Sigmoid colon (tissue), 6 donors: ENCODE measurements at regions not wholly inside any gene's neighbourhood (a gene's known extent, or its start where the extent isn't known, plus 50 kb on each side); places are given as distances from the start of the nearest gene placed in this dataset.

ENCODE experiments used
- DNase-seq: peaks from one replicate; pipeline ENCODE4 v3.0.0-alpha.2; 2019
- H3K27ac ChIP-seq, 4 donors: fragments of 200-600 bp; sonication (generic); one replicate each; pipeline ENCODE4 v1.5.1; 2016 to 2019; ENCODE audit warnings: mild to moderate bottlenecking in 1 of 4
- H3K27me3 ChIP-seq, 3 donors: fragments of 200-600 bp; sonication (generic); one replicate each; pipeline ENCODE4 v1.5.1; 2019; ENCODE audit warnings: mild to moderate bottlenecking in 1 of 3
- H3K36me3 ChIP-seq, 4 donors: fragments of 200-600 bp; sonication (generic); one replicate each; pipeline ENCODE4 v1.5.1; 2016 to 2019
- H3K4me1 ChIP-seq, 4 donors: fragments of 200-600 bp; sonication (generic); one replicate each; pipeline ENCODE4 v1.5.1; 2017 to 2019
- H3K4me3 ChIP-seq, 4 donors: fragments of 200-600 bp; sonication (generic); one replicate each; pipeline ENCODE4 v1.5.1; 2017 to 2019; ENCODE audit warnings: mild to moderate bottlenecking in 2 of 4, moderate library complexity in 1 of 4
- H3K9me3 ChIP-seq, 4 donors: fragments of 200-600 bp in 3 of 4; sonication (generic) in 3 of 4; one replicate each; pipeline versions ENCODE4 v1.5.1 to v1.6.1; 2013 to 2019
- CTCF ChIP-seq, 4 experiments: fragments of 450-650 bp in 3 of 4; fragments of 200-600 bp in 1 of 4; IDR thresholded peaks; one replicate each; pipeline ENCODE4 v1.5.1; 2016 to 2019; ENCODE audit warnings: antibody characterized with exemption in 4 of 4, mild to moderate bottlenecking in 3 of 4, moderate library complexity in 2 of 4
- EP300 ChIP-seq, 4 donors: sonication (generic); formaldehyde crosslinking; IDR thresholded peaks; one replicate each; pipeline ENCODE4 v1.6.1; 2017; ENCODE audit warnings: antibody characterized with exemption in 4 of 4
- POLR2A ChIP-seq, 2 donors: fragments of 450-650 bp; IDR thresholded peaks; one replicate each; pipeline ENCODE4 v1.6.1; 2016; ENCODE audit warnings: antibody characterized with exemption in 2 of 2, mild to moderate bottlenecking in 2 of 2, moderate library complexity in 2 of 2
- POLR2AphosphoS5 ChIP-seq, 4 donors: sonication (generic); formaldehyde crosslinking; IDR thresholded peaks; one replicate each; pipeline ENCODE4 v1.6.1; 2017; ENCODE audit warnings: antibody characterized with exemption in 4 of 4
- WGBS, 2 donors: extraction: QIAGEN DNeasy Blood & Tissue Kit; methylation state at CpG; one replicate each; pipeline ENCODE4 v1.1.7; 2013; 5-methylcytosine and 5-hydroxymethylcytosine counted together
- intact Hi-C: fragments of 100-400 bp; cut with DNase I; formaldehyde crosslinking; loops from one replicate; pipeline ENCODE4 v1.15.1; 2023
- donor health status: healthy with polysubstance abuse.
- donor health status: healthy.

- H3K36me3 ChIP-seq, result no peaks in the 10 kb centered on the region
- no peaks in the 10 kb centered on the region for H3K27me3 ChIP-seq
- H3K27ac ChIP-seq, result no peak overlapping the region
- 91 to 92% methylated on average over 5 of the region's 5 CpGs for WGBS, 2 donors
- DNase-seq, result no peak
- H3K9me3 ChIP-seq, result no peaks in the 10 kb centered on the region
- no peaks in the 10 kb centered on the region for H3K4me1 ChIP-seq
- TF ChIP-seq POLR2A (IDR thresholded peaks at IDR 0.05), result no peak
- no peak for TF ChIP-seq POLR2AphosphoS5 (IDR thresholded peaks at IDR 0.05)
- TF ChIP-seq CTCF (IDR thresholded peaks at IDR 0.05), result no peak
- no peak for TF ChIP-seq EP300 (IDR thresholded peaks at IDR 0.05)
- intact Hi-C loops, result loop anchor here (10.0 kb wide), 1 partner anchor 886 kb away; no protein-coding TSS in a partner anchor
- H3K4me3 ChIP-seq, result no peak overlapping the region
These were observed 144.4 kb downstream of the ZNF674 start for GRCh38 chrX:46400530-46401443.

- Histone ChIP-seq H3K27me3 (no peaks in the 10 kb centered on the region), H3K4me1 (no peaks in the 10 kb centered on the region), H3K27ac (no peak overlapping the region), H3K9me3 (no peaks in the 10 kb centered on the region), H3K4me3 (no peak overlapping the region), H3K36me3 (no peaks in the 10 kb centered on the region)
- 93 to 100% methylated on average over 1 of the region's 1 CpG for WGBS, 2 donors
- TF ChIP-seq CTCF (IDR thresholded peaks at IDR 0.05) (no peak), POLR2AphosphoS5 (IDR thresholded peaks at IDR 0.05) (no peak), EP300 (IDR thresholded peaks at IDR 0.05) (no peak), POLR2A (IDR thresholded peaks at IDR 0.05) (no peak)
- intact Hi-C loops, result no loop called here
- DNase-seq, result no peak
These were observed 146.3 kb downstream of the ZNF674 start for GRCh38 chrX:46398874-46399273.

GRCh38 chrX:46398126-46398525, 147.1 kb downstream of the ZNF674 start:
- Histone ChIP-seq H3K9me3 (no peaks in the 10 kb centered on the region), H3K4me1 (no peaks in the 10 kb centered on the region), H3K36me3 (no peaks in the 10 kb centered on the region), H3K4me3 (no peak overlapping the region), H3K27ac (no peak overlapping the region), H3K27me3 (no peaks in the 10 kb centered on the region)
- TF ChIP-seq POLR2AphosphoS5 (IDR thresholded peaks at IDR 0.05), result no peak
- TF ChIP-seq EP300 (IDR thresholded peaks at IDR 0.05), result no peak
- TF ChIP-seq CTCF (IDR thresholded peaks at IDR 0.05), result no peak
- no peak for TF ChIP-seq POLR2A (IDR thresholded peaks at IDR 0.05)
- intact Hi-C loops, result no loop called here
- no peak for DNase-seq
- 22 to 68% methylated on average over 1 of the region's 1 CpG for WGBS, 2 donors

- H3K36me3 ChIP-seq, result no peaks in the 10 kb centered on the region
- no peak overlapping the region for H3K27ac ChIP-seq
- TF ChIP-seq POLR2A (IDR thresholded peaks at IDR 0.05) (no peak), EP300 (IDR thresholded peaks at IDR 0.05) (no peak), CTCF (IDR thresholded peaks at IDR 0.05) (no peak), POLR2AphosphoS5 (IDR thresholded peaks at IDR 0.05) (no peak)
- H3K9me3 ChIP-seq, result no peaks in the 10 kb centered on the region
- no peaks in the 10 kb centered on the region for H3K4me1 ChIP-seq
- no peaks in the 10 kb centered on the region for H3K27me3 ChIP-seq
- DNase-seq, result no peak
- no peak overlapping the region for H3K4me3 ChIP-seq
- intact Hi-C loops, result no loop called here
These were observed 158.7 kb downstream of the ZNF674 start for GRCh38 chrX:46386511-46386910.
